ENCODE measurements at regions not wholly inside any gene's neighbourhood (a gene's known extent, or its start where the extent isn't known, plus 50 kb on each side); places are given as distances from the start of the nearest gene placed in this dataset.
"Not testable (repeated sequence)": the region's sequence is repeated elsewhere in the genome, so short reads cannot be mapped to it uniquely, and the experiment has no call there.

GRCh38 chr3:198147993-198148392 is 188.0 kb downstream of the LMLN start:
- DNase-seq (ENCODE audit: low spot score): not testable (repeated sequence)

GRCh38 chr3:198149904-198150303 is 189.9 kb downstream of the LMLN start:
- not testable (repeated sequence) for DNase-seq (ENCODE audit: low spot score)

- DNase-seq (ENCODE audit: low spot score): not testable (repeated sequence)
Measured at GRCh38 chr3:198151867-198152266, 191.8 kb downstream of the LMLN start.

GRCh38 chr3:198155771-198156170 is 195.8 kb downstream of the LMLN start:
- DNase-seq (ENCODE audit: low spot score): not testable (repeated sequence)

- not testable (repeated sequence) for DNase-seq (ENCODE audit: low spot score)
Measured at GRCh38 chr3:198157231-198157868, 197.3 kb downstream of the LMLN start.

- DNase-seq (ENCODE audit: low spot score): not testable (repeated sequence)
Measured at GRCh38 chr3:198158007-198158406, 198.0 kb downstream of the LMLN start.

- peak; percentile 76 for DNase-seq (ENCODE audit: low spot score)
Measured at GRCh38 chr3:198167339-198168039, 207.5 kb downstream of the LMLN start.

GRCh38 chr3:198170781-198171180 is 210.8 kb downstream of the LMLN start:
- DNase-seq (ENCODE audit: low spot score): not testable (repeated sequence)

- not testable (repeated sequence) for DNase-seq (ENCODE audit: low spot score)
Measured at GRCh38 chr3:198173080-198173479, 213.1 kb downstream of the LMLN start.

- DNase-seq (ENCODE audit: low spot score): not testable (repeated sequence)
Measured at GRCh38 chr3:198173929-198174574, 214.0 kb downstream of the LMLN start.

Measured in CD4-positive, alpha-beta T cell treated with Interleukin-2 at 100 ng/mL for 4 hours (primary cell).